ENCODE measurements at regions not wholly inside any gene's neighbourhood (a gene's known extent, or its start where the extent isn't known, plus 50 kb on each side); places are given as distances from the start of the nearest gene placed in this dataset.

DNA sequence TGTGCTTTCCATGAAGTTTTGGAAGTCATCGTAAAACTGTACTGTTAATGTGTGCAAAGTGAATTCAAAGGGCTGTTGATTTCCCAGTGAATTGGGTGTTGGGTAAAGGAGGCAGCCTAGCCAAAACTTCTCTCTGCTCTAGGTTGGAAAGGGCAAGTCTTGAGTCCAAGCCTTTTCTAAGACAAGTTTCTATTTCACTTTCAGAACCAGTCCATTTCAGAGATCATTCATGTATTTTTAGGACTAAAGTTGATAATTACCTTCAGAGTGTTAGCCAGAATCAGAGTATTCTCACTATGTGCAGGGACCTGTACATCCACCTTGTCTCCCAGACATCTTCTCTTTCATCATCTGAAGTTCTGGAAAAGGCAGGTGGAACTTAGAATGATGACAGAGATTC, 636.1 kb upstream of the KLHL29 start:
- TF ChIP-seq, protein P1, sequence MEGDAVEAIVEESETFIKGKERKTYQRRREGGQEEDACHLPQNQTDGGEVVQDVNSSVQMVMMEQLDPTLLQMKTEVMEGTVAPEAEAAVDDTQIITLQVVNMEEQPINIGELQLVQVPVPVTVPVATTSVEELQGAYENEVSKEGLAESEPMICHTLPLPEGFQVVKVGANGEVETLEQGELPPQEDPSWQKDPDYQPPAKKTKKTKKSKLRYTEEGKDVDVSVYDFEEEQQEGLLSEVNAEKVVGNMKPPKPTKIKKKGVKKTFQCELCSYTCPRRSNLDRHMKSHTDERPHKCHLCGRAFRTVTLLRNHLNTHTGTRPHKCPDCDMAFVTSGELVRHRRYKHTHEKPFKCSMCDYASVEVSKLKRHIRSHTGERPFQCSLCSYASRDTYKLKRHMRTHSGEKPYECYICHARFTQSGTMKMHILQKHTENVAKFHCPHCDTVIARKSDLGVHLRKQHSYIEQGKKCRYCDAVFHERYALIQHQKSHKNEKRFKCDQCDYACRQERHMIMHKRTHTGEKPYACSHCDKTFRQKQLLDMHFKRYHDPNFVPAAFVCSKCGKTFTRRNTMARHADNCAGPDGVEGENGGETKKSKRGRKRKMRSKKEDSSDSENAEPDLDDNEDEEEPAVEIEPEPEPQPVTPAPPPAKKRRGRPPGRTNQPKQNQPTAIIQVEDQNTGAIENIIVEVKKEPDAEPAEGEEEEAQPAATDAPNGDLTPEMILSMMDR (IDR thresholded peaks at IDR 0.05), result no peak
- no peak for TF ChIP-seq POLR2A (IDR thresholded peaks at IDR 0.05)

Measured in testis (tissue), 2 donors.